Kidney (tissue), 13 donors: ENCODE measurements at regions not wholly inside any gene's neighbourhood (a gene's known extent, or its start where the extent isn't known, plus 50 kb on each side); places are given as distances from the start of the nearest gene placed in this dataset.

Source experiments
- DNase-seq, 5 donors: peaks; one replicate each; pipeline ENCODE4 v3.0.0-alpha.2; 2013 to 2020
- FAIRE-seq: peaks from 2 replicates; lab custom pipeline; 2012; peaks lifted over from hg19 to GRCh38; lab: Jason Lieb, UNC
- H3K27ac ChIP-seq, 2 donors: one replicate each; pipeline ENCODE4 v1.7.0; 2013; ENCODE audit warnings: low read depth in 2 of 2, low read length in 2 of 2, inconsistent platforms in 1 of 2
- H3K27me3 ChIP-seq: one replicate; pipeline ENCODE4 v1.7.1; 2013; ENCODE audit warnings: low read length, inconsistent platforms; ENCODE audit not compliant: control insufficient read depth, insufficient read depth
- H3K36me3 ChIP-seq, 3 donors: one replicate each; pipeline versions ENCODE4 v1.7.0 to v1.7.1; 2013; ENCODE audit warnings: low read length in 3 of 3, control low read depth in 1 of 3, inconsistent platforms in 1 of 3; ENCODE audit not compliant: insufficient read depth in 3 of 3, control insufficient read depth in 2 of 3
- H3K4me1 ChIP-seq, 3 donors: one replicate each; pipeline versions ENCODE4 v1.7.0 to v1.7.1; 2013; ENCODE audit warnings: low read length in 3 of 3, inconsistent platforms in 1 of 3, low read depth in 1 of 3; ENCODE audit not compliant: control insufficient read depth in 2 of 3, insufficient read depth in 2 of 3
- H3K4me3 ChIP-seq, 3 donors: one replicate each; pipeline versions ENCODE4 v1.7.0 to v1.8.1; 2013; ENCODE audit warnings: low read length in 3 of 3, control low read depth in 1 of 3, inconsistent platforms in 1 of 3
- H3K9ac ChIP-seq, 3 donors: one replicate each; pipeline versions ENCODE4 v1.7.0 to v1.7.1; 2013; ENCODE audit warnings: low read length in 3 of 3, control low read depth in 1 of 3, inconsistent platforms in 1 of 3
- H3K9me3 ChIP-seq, 3 donors: one replicate each; pipeline versions ENCODE4 v1.7.0 to v1.7.1; 2013; ENCODE audit warnings: low read length in 3 of 3, control low read depth in 1 of 3, inconsistent platforms in 1 of 3; ENCODE audit not compliant: control insufficient read depth in 2 of 3, insufficient read depth in 1 of 3
- CTCF ChIP-seq: IDR thresholded peaks from 3 replicates; pipeline ENCODE4 v1.5.1; 2012; ENCODE audit warnings: mild to moderate bottlenecking, moderate library complexity, borderline replicate concordance; ENCODE audit not compliant: insufficient read depth; ENCODE audit errors: extremely low read depth
- intact Hi-C: fragments of 100-400 bp; cut with DNase I; formaldehyde crosslinking; loops from one replicate; pipeline ENCODE4 v1.11.1; 2022
- donor health status: control.
- donor health status: control.
- donor health status: control.
- donor health status: control.
- donor health status: control.
- donor health status: DM: yes; HTN: yes; CAD: no.
- donor health status: Normal renal cell carcinoma (clear cell type).

- Histone ChIP-seq H3K36me3 (no peaks in the 10 kb centered on the region), H3K4me1 (no peaks in the 10 kb centered on the region), H3K9ac (no peak overlapping the region), H3K4me3 (no peak overlapping the region), H3K27me3 (no peaks in the 10 kb centered on the region), H3K9me3 (no peaks in the 10 kb centered on the region), H3K27ac (no peak overlapping the region)
- TF ChIP-seq CTCF, result no peak
- no peak for FAIRE-seq
- no peak for DNase-seq
- intact Hi-C loops, result no loop called here
Observed at GRCh38 chr3:40864915-40865314, 334.4 kb upstream of the CTNNB1 start.

- no peak for DNase-seq
- H3K36me3 ChIP-seq, result no peaks in the 10 kb centered on the region
- H3K9me3 ChIP-seq, result no peaks in the 10 kb centered on the region
- intact Hi-C loops, result no loop called here
- no peak overlapping the region for H3K4me3 ChIP-seq
- no peak for TF ChIP-seq CTCF
- H3K27me3 ChIP-seq, result no peaks in the 10 kb centered on the region
- no peaks in the 10 kb centered on the region for H3K4me1 ChIP-seq
- H3K27ac ChIP-seq, result no peak overlapping the region
- H3K9ac ChIP-seq, result no peak overlapping the region
- FAIRE-seq, result no peak
Observed at GRCh38 chr3:40867797-40868196, 331.5 kb upstream of the CTNNB1 start.

- Histone ChIP-seq H3K27me3 (no peaks in the 10 kb centered on the region), H3K36me3 (no peaks in the 10 kb centered on the region), H3K9me3 (no peaks in the 10 kb centered on the region), H3K27ac (no peak overlapping the region), H3K4me3 (no peak overlapping the region), H3K4me1 (no peaks in the 10 kb centered on the region), H3K9ac (no peak overlapping the region)
- no peak for FAIRE-seq
- TF ChIP-seq CTCF, result no peak
- intact Hi-C loops, result no loop called here
- no peak for DNase-seq
Observed at GRCh38 chr3:40869013-40869412, 330.3 kb upstream of the CTNNB1 start.

GRCh38 chr3:40869939-40870338 lies 329.4 kb upstream of the CTNNB1 start:
- Histone ChIP-seq H3K36me3 (no peaks in the 10 kb centered on the region), H3K9me3 (no peaks in the 10 kb centered on the region), H3K27me3 (no peaks in the 10 kb centered on the region), H3K27ac (no peak overlapping the region), H3K4me1 (no peaks in the 10 kb centered on the region), H3K9ac (no peak overlapping the region), H3K4me3 (no peak overlapping the region)
- intact Hi-C loops, result no loop called here
- TF ChIP-seq CTCF, result no peak
- DNase-seq, result no peak
- FAIRE-seq, result no peak
